Putamen (tissue), 1 donor: ENCODE measurements at regions not wholly inside any gene's neighbourhood (a gene's known extent, or its start where the extent isn't known, plus 50 kb on each side); places are given as distances from the start of the nearest gene placed in this dataset.

ENCODE experiments used
- DNase-seq: peaks from one replicate; pipeline ENCODE4 v3.0.0-alpha.2; 2016; ENCODE audit warnings: low spot score

DNA sequence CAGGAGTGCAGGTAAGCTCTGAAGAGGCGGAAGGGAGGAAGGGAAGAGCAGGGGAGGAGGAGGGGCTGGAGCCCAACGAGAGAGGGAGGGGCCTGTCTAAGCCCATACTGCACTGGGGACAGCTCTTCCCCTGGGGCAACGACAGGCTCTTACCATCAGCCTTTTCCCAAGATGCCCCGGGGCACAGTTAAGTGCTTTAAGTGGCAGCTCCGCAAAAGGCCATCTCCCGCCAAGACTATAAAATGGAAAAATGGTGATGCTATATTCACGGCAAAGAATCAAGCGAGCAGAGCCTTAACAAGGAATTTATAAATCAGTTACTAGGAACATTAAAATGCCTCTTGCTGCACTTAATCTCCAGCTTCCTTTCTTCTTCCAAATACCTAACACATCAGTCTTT is 110.2 kb upstream of the NLRP1 start:
- no peak for DNase-seq

DNA sequence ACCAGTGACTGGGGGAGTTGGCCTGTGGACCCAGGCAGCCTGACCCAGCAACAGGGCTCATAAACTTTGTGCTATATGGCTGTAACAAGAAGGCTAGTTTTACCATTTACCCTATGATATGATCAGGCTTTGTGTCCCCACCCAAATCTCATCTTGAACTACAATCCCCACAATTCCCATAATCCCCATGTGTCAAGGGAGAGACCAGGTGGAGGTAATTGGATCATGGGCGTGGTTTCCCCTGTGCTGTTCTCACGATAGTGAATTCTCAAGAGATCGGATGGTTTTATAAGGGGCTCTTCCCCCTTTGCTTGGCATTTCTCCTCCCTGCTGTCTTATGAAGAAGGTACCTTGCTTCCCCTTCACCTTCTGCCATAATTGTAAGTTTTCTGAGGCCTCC is 111.2 kb upstream of the NLRP1 start:
- DNase-seq = no peak

DNA sequence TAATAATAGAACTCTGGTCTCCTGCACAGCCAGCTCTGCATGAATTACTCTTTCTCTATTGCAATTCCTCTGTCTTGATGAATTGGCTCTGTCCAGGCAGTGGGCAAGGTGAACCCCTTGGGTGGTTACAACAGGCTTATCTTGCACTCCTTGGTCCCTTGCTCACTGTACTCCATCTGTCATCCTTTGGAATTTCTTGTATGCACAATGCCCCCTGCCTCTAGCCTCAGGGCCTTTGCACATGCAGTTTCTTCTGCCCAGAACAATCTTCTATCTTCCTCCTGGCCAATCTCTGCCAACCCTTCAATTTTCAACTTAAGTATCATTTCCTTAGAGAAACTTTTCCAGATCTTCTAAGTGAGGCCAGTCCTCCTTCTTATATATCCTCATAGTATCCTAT is 114.7 kb upstream of the NLRP1 start:
- no peak for DNase-seq

DNA sequence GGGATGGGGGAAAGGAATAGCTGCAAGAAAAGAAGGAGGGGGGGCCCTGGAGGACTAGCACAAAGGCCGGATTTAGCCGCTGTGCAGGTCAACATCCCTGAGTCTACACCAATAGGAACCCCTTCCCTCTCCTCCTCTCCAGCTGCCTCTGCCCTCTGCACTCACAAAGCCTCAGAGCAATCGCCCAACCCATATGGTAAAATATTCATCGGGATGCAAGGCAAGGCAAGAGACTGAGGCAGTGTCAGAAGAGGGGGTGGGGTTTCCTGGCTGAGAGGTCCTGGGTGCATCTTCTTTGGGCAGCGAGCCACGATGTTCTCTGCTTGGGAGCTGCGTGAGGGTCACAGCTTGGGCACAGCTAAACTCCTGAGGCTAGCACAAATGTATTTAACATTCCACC is 115.5 kb upstream of the NLRP1 start:
- DNase-seq = no peak

DNA sequence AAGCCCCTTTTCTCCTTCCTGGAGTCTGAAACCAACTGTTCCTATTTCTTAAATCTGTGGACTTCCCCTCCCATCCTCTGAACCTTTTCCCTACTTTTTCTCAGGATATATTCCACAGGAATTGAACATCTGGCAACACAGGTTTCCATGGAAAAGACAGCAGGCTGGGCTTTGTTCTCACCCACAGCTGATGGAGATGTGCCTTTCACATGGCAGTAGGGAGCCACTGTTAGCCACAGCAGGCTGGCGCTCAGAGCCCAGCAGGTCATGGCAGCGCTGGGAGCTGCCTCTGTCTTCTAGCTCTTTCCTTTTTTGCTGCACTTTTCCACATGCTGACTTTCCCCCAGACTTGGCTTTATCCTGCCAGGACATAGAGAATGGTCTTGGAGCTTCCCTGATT is 116.4 kb upstream of the NLRP1 start:
- no peak for DNase-seq

DNA sequence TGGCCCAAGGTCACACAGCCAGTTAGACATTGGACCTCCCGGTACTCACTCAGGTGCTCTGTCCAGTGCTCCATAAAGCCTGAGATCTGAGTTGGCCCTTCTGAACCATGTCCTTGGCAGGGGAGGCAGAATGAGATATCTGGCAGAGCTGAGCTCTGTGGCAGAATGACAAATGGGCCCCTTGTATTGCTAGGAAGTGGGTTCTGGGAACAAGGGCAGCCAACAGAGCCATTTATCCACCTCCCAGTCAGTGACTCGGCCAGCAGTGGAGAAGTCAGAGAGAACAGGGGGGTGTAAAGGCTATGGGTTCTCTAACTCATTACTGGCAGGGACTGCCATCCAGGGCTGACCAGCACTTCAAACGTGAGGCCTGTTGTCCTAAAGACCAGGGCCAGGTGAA is 117.1 kb upstream of the NLRP1 start:
- DNase-seq = no peak

DNA sequence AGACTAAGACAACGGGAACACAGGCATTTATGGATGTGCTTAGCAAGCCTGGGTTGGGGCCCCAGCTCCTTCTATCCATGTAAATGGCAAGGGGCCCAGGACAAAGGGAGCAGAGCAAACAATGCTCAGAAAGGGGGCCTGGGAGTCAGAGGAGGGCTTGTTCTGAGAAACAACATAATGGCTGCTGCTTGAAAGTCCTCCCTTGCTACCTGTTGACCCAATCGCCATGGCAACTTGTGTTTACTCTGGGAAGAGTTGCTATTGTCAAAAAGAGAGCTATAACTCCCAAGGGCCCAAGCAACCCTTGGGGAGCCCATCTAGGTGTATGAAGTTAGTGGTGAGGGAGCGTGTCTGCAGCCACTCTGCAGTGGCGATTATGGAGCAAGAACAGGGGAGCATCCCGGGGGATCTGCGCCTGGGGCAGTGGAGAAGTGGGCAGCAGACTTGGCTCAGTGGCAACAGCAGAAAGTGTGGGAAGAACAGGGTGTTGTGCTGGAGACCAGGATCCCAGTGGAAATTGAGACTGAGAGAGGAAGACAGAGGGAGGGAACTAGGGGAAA is 118.7 kb upstream of the NLRP1 start:
- no peak for DNase-seq

DNA sequence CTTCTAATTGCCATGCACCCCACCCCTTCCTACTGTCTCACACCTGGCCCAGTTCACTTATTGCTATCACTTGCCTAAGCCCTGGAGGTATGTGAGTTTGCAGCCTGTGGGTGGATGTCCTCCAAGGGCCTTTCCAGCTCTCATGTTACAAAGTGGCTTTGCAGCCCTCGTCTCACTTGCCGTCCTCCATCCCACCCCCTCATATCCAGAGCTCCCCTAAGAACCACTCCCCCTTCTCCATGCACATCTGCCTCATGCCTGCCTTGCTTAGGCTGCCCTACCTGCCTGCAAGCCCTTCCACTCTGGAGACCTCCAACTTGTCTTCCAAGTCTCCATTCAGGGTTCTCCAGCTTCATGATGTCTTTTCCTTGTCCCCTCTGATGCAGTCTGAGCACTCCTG is 119.4 kb upstream of the NLRP1 start:
- DNase-seq = no peak

DNA sequence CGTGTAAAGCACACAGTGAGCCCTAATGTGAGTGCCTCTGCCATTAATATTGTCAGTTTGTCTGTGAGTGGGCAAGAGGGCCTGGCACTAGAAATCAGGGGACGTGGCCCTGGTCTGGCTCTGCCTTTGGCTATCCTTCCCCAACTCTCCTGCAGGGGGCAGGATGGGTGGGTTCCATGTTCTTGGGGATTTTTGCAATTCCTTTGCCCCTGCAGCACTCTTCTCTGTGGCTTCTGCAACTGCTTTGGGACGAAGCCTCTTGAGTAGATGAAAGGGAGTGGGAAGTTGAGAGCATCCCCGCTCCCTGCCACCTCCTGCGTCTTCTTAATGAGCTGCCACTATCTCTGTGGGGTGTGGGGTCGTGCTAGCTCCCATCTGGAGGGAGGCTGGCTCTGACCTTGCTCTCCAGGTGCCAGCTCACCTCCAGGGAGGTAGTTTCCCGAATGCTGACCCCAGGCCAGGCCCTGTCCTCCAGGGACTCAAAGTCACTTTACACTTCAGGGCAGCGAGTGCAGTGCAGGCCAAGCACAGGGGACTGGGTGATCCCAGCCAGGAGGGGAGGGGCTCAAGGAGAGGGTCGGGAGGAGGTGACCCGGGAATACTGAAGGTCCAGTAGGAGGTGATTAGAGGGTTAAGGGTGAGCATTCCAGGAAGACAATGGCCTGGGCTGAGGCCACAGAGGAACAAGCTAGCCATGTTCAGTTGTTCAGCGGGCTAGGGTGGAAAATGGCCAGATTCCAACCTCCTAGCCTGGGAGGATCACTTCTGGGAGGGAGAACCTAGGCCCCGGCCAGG is 121.0 kb upstream of the NLRP1 start:
- no peak for DNase-seq

DNA sequence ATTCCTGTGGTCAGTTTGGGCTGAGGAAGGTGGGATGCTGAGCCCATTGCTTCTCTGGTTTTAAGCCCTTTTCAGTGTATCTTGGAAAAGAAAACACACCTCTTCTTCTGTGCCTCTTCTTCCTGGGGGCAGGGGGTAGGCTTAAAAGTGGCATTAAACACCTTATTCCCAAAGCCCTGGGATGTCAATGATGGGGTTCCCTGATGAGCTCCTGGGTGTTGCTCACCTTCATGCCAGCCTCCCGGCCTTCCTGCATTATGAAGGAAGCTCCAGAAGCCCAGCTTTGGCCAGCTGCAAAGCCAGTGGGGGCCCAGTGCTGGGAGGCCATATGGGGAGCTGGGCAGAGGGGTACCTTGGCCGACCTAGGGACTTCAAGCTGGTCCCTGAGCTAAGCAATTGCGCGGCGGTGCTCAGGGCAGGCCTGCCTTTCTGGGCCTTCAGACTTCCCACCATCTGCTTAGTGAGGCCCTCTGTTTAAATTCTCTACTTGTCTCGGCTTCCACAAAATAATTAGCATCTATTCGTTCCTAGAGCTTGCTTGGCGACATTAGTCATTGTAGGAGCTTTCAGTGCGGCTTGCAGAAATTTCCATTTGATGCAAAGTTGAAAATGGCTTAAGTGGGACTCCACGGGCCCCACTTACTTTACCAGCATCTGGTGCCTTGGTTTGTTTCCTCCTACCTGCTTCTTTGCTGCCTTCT is 121.7 kb upstream of the NLRP1 start:
- DNase-seq = no peak

DNA sequence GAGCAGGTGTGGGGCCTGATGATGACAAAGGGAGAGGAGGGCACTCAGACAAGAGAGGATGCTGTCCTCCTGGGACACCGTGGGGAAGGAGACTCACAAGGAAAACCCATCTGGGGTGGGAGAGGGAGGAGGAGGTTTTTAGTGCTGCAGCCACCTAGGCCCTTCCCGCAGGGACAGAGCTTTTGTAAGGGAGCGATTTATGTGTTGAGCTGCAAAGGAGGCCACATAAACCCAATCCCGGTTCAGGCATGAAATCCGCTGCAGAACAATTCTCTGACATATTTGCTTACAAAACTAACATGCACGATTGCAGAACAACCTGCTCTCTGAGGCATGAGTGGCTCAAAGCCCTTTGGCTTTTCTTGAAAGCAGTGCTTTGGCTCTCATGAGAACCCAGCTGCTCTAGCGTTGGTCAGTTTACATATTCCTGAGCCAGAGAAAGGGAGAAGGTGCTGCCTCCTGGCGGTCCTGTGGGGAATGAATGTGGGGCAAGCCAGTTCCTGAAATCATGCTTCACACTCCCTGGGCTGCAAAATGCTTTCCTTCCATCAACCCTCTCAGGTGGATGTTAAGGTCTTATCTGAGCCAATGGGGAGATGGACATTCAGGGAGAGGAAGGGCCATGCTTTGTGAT is 122.4 kb upstream of the NLRP1 start:
- DNase-seq = peak; percentile 65

DNA sequence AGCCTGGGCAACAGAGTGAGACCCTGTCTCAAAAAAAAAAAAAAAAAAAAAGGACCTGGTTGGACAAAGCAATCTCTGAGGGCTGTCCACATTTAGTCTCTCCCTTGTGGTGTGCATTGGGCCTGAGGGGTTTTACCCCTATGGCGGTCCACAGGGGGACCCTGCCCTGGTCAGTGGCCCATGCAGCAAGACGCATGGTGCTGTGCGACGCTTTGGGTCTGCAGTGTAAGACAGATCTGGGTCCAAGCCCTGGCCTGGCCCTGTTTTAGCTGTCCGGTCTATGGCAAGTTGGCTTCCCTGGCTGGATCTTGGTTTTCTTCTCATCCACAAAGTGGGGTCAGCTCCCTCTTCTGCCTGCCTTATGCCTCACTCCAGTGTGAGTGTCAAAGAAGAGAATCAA is 123.2 kb upstream of the NLRP1 start:
- DNase-seq = no peak

DNA sequence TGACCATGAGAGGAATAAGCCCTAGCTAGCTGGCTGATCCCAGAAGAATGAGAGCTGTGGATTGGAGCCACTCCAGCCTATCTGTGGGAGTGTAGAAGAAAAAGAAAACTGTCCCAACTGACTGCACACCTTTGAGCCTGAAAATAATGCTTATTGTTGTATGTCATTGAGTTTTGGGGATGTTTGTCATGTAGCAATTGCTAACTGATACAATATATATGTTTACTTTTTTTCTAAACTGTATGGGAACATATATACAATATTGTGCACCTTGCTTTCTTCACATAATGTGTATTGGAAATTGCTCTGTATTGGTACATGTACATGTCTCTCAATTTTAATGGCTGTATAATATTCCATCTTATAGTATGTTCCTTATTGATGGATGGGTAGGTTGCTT is 124.0 kb upstream of the NLRP1 start:
- DNase-seq = no peak

DNA sequence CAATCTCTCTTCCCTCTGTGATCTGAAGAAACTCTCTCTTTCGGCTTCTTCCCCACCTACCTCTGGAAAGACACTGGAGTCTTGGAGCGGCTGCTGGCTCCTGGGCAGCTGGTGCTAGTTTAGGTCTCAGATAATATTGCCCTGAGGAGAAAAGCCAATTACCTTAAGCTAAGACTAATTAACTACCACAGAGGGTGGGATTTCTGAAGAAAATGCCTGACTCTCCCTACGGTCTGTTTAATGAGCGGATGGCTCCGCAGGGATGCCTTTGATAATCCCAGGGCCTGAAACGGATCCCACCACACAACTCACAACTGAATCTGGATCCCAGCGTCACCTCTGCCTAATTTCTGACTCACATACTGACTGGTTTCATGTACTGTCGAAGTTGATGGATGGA is 127.0 kb upstream of the NLRP1 start:
- DNase-seq = no peak

DNA sequence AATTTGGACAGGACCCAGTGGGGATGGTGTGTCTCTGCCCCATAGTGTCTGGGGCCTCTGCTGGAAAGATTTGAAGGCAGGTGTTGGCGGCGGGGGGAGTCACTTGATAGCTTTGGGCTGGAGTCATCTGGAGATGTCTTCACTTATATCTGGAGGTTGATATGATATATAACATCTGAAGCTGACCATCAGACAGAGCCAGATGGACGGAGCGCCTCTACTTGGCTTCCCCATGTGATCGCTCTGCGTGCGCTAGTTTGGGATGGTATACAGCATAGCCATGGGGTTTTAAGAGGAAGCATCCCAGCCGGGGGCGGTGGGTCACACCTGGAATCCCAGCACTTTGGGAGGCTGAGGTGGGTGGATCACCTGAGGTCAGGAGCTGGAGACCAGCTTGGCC is 130.7 kb upstream of the NLRP1 start:
- no peak for DNase-seq

DNA sequence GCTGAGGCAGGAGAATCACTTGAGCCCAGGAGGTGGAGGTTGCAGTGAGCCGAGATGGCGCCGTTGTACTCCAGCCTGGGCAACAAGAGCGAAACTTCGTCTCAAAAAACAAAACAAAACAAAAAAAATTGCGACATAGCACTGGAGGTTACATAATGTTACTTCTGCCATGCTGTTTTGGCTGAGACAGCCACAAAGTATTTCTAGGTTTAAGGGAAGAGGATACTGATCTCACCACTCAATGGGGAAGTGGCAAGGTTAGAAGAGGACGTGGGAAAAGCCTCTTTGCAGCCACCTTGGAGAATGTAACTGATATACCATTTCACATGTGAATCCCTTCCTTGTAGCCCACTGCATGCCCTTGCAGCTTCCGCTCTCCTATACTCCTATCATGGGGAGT is 131.2 kb upstream of the NLRP1 start:
- no peak for DNase-seq

DNA sequence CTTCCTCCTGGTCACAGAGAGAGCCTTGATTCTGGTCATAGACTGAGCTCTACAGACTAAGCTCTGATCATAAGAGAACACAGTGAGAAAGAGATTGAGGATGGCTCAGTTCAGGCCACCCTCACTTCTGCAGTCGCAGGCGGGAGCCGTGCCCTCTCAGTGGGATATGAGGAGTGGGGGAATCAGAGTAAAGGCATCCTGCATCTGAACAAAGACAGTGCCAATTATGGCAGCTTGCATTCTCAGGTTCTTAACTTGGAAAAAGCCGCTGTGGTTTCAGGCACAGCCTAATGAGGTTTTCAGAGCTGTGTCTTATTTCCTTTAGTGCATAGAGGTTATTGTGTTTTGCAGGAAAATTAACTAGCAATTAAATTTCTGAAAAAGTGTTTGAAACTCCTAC is 134.4 kb upstream of the NLRP1 start:
- DNase-seq = no peak

DNA sequence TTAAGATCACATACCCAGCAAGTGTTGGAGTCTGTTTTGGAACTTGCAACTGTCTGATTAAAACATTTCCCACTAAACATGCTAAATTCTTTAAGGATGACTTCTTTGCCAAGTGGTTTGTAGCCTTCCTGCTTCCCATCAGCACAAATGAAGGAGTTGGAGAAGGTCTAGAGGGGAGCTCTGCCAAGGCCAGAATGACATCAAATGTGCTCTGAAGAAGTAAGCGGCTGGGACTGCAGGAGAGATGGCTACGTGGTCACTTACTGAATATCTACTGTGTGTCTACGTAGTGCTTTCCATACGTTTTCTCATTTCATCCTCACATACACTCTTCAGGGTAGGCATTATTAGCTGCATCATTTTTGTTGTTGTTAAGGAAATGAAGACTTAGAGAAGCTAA is 135.7 kb upstream of the NLRP1 start:
- DNase-seq = no peak

DNA sequence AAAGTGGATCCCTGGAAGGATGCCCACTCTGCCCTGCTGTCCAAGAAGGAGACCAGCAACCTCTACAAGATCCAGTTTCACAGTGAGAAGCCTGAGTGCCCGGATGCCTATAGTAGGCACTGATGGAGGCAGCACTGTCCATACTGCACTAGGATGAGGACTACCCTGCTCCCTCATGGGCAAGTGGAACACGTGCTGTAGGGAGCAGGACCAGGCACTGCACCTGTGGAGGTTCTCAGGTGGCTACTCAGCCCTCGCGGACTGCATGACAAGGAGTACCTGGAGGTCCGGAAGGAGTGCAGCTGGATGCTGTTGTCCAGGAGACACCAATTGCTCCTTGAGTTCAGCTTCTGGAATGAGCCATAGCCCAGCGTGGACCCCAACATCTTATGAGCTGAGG is 146.1 kb upstream of the NLRP1 start:
- no peak for DNase-seq

DNA sequence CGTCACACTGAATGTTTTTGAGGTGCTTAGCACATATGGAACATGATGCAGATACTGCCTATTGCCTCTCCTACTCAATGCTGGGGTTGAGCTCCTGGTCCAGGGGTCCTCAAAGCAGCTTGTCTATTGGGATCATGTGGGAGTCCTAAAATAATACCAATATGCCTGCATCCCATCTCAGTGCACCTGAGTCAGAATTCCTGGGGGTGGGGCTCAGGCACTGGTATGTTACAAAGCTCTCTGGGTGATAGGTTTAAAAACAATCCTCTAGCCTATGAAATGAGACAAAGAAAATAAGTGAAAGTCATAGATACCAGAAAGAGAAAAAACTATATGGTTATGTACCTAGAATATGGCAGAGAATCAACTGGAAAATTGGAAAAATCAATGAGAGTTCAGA is 156.6 kb upstream of the NLRP1 start:
- no peak for DNase-seq

DNA sequence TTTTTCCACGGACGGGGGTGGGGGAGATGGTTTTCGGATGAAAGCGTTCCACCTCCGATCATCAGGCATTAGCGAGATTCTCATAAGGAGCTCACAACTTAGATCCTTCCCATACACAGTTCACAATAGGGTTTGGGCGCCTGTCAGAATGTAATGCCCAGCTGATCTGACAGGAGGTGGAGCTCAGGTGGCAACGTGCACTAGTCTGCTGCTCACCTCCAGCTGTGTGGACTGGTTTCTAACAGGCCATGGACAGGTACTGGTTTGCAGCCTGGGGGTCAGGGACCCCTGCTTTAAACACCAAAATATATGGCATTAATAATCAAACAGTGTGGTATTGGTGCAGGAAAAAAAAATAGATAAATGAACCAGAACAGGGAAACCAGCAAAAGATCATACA is 157.5 kb upstream of the NLRP1 start:
- DNase-seq = no peak

DNA sequence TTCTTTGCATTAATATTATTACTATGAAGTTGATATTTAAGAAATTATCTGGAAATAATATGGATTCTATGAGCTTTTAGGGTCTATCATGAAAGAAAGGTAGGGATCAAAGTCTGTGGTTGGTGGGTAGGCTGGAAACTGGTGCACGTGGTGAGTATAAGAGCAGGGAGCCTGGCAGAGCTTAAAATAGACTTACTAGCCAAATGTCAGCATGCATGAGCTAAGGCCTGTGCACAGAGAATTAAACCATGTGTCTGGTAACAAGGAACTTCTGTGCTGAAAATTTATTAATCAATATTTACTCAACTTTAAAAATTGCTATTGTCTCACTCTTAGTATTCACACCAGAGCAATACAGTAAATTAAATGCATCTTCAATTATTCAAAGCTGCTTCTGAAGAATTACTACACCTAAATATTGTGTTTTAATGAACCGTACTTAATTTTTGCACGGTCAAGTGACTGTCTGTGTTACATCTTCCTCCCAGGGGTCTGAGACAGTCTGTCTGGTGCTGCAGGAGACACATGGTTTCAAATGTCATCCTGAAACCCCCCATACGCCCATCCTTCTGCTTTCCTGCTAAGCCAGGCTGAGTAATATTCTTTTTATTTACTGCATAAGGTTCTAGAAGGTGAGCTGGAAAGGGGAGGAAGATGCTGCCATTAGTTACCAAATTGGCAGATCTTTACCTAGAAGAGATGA is 161.0 kb upstream of the NLRP1 start:
- no peak for DNase-seq

DNA sequence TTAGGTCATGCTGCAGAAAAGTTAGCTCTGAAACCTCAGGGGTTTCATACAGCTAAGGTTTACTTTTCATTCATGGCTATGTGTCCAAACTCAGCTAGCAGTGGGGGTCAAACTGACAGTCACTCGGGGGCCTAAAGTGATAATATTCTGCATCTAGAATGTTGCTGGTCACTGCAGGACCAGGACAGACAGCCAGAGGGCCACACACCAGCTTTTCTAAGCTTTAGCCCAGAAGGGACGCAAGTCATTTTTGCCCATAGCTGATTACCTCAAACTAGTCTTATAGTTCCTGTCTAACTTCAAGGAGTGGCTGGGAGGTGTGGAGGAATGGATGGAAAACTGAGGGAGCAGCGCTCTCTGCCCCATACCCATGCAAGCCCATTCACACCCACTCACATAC is 163.0 kb upstream of the NLRP1 start:
- no peak for DNase-seq
